ENCODE measurements at regions not wholly inside any gene's neighbourhood (a gene's known extent, or its start where the extent isn't known, plus 50 kb on each side); places are given as distances from the start of the nearest gene placed in this dataset.

DNA sequence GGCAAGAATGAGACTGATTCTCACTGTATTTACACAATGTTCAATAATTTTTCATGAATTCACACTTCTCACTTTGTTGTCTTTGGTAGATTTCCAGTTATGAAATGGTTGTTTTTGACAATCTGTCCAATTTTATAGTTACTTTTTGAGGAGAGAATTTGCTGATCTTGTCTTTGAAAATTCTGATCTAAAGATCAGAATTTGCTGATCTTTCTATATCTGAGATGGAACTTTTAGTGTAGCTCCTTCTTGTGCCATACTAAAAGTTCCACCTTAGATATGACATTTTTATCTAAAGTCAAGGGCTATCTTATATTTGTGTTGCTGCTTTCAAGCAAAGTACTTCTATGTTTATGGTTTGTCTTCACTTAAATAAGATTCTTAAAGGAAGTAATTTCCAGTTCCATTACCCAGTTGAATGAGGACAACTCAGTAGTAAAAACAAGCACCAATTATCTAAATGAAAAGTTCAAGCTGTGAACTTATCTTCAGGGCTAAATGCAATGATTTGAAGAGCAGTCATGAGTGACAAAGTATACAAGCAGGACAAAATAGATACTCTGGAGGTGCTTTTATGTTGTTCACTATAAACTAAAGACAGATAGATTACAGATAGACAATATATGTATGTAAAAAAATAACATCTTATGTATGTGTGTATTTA, 76.4 kb upstream of the FOXG1 start:
- TF ChIP-seq POLR2A (IDR thresholded peaks at IDR 0.05) = no peak
- TF ChIP-seq, protein P1, sequence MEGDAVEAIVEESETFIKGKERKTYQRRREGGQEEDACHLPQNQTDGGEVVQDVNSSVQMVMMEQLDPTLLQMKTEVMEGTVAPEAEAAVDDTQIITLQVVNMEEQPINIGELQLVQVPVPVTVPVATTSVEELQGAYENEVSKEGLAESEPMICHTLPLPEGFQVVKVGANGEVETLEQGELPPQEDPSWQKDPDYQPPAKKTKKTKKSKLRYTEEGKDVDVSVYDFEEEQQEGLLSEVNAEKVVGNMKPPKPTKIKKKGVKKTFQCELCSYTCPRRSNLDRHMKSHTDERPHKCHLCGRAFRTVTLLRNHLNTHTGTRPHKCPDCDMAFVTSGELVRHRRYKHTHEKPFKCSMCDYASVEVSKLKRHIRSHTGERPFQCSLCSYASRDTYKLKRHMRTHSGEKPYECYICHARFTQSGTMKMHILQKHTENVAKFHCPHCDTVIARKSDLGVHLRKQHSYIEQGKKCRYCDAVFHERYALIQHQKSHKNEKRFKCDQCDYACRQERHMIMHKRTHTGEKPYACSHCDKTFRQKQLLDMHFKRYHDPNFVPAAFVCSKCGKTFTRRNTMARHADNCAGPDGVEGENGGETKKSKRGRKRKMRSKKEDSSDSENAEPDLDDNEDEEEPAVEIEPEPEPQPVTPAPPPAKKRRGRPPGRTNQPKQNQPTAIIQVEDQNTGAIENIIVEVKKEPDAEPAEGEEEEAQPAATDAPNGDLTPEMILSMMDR (IDR thresholded peaks at IDR 0.05) = no peak
- Histone ChIP-seq H3K9me3 (peaks cover 0 to 5% (median 0%) of the 10 kb centered on the region in 12 donors), H3K27me3 (no peaks in the 10 kb centered on the region), H3K4me1 (no peaks in the 10 kb centered on the region), H3K4me3 (no peak overlapping the region), H3K36me3 (no peaks in the 10 kb centered on the region), H3K27ac (no peak overlapping the region)
- intact Hi-C loops (cut with DNase I) = no loop called here
- DNase-seq (no peak), ATAC-seq (no peak)

DNA sequence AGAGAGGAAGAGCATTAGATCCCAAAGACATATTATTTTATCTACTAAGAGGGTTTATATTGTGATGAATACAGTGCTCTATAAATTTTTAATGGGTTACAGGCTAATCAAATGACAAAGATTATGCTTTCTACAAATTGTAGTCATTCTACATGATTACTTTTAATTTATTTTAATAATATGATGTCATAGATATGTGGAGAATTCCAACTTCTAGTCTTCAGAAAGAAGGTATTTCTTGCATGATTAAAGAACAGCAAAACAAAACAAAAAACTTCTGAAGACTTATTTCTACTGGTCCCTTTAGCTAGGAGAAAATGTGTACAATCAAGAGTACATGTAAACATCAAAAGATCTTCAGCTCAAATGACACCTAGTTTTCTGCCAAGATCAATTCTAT, 71.5 kb upstream of the FOXG1 start:
- TF ChIP-seq, protein P1 (IDR thresholded peaks at IDR 0.05) = no peak
- no peak for TF ChIP-seq POLR2A (IDR thresholded peaks at IDR 0.05)
- Histone ChIP-seq H3K27ac (no peak overlapping the region), H3K36me3 (no peaks in the 10 kb centered on the region), H3K9me3 (no peaks in the 10 kb centered on the region), H3K4me3 (no peak overlapping the region), H3K4me1 (no peaks in the 10 kb centered on the region), H3K27me3 (no peaks in the 10 kb centered on the region)
- ATAC-seq (no peak), DNase-seq (no peak)
- intact Hi-C loops (cut with DNase I) = no loop called here

DNA sequence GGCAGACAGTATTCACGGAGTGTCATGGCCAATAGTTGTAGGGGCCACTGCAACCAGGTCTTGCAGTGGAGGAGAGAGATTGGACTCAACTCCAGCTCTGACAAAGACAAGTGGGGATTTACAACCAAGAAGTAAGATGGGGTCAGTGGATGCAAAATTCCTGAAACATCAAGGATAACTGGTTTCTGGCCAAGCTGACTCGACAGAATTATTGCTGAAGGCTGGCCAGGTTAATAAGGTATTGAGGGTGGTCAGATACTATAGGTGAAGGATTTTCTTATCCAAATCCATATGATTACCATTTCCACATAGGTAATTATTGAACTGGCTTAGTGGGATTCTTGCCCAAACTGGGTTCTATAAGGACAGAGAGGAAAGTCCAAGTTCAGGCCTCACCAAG, 64.9 kb upstream of the FOXG1 start:
- Histone ChIP-seq H3K36me3 (no peaks in the 10 kb centered on the region), H3K27me3 (no peaks in the 10 kb centered on the region), H3K4me1 (no peaks in the 10 kb centered on the region), H3K4me3 (no peak overlapping the region), H3K27ac (no peak overlapping the region), H3K9me3 (no peaks in the 10 kb centered on the region)
- TF ChIP-seq POLR2A (IDR thresholded peaks at IDR 0.05) = no peak
- TF ChIP-seq, protein P1 (IDR thresholded peaks at IDR 0.05) = no peak
- ATAC-seq = no peak
- intact Hi-C loops (cut with DNase I) = no loop called here
- 74 to 87% (median 83%) methylated on average over 2 of the region's 2 CpGs for WGBS, 4 donors
- no peak for DNase-seq

DNA sequence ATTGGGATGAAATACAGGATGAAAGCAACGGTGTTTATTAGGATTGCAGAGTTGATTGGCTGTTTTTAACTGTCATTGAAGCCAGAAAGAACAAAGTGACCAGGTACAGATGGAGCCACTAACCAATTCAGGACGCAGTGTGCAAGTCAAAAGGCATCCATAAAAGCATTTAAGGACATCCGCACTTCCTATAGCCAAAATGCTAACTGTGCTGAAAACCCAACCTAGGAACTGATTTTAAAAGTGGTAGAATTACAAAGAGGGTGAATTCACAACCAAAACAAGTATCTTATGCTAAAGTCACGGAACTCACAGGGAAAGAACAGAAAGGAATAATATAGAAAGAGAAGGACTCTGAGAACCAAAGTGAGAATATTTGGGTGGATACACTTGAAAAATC, 63.1 kb upstream of the FOXG1 start:
- ATAC-seq (no peak), DNase-seq (no peak)
- TF ChIP-seq, protein P1 (IDR thresholded peaks at IDR 0.05) = no peak
- TF ChIP-seq POLR2A (IDR thresholded peaks at IDR 0.05) = no peak
- WGBS, 4 donors = 78 to 81% (median 80%) methylated on average over 4 of the region's 4 CpGs
- H3K36me3 ChIP-seq = no peaks in the 10 kb centered on the region
- no peak overlapping the region for H3K4me3 ChIP-seq
- no peaks in the 10 kb centered on the region for H3K9me3 ChIP-seq
- no peak overlapping the region for H3K27ac ChIP-seq
- intact Hi-C loops (cut with DNase I) = no loop called here
- no peaks in the 10 kb centered on the region for H3K27me3 ChIP-seq
- no peaks in the 10 kb centered on the region for H3K4me1 ChIP-seq

All from heart left ventricle (tissue), 16 donors.